ENCODE measurements at regions not wholly inside any gene's neighbourhood (a gene's known extent, or its start where the extent isn't known, plus 50 kb on each side); places are given as distances from the start of the nearest gene placed in this dataset.

DNA sequence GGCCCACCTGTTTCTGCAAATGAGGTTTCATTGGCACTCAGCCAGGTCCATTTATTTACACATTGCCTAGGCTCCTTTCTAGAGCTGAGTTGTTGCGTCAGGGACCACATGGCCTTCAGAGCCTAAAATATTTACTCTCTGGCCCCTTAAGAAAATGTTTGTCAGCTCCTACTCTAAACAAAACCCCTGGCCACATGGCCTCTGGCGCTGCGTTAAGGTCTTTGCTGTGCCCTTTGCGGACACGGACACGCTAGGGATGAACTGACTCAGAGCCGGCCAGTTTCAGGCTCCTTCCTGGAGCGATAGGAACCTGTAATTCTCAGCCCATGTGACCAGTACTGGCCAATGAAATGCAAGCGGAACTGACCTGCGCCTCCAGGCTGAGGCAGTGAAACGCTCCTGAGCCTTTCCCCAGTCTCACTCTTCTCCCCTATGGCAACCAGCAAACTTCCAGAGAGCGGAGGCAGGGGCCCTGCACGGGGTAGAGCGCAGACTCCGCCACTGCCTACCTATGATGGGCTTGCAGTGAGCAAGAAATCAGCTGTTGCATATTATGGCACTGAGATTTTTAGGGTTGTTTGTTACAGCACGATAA lies 160.3 kb downstream of the ETS2 start:
- TF ChIP-seq, protein P1, sequence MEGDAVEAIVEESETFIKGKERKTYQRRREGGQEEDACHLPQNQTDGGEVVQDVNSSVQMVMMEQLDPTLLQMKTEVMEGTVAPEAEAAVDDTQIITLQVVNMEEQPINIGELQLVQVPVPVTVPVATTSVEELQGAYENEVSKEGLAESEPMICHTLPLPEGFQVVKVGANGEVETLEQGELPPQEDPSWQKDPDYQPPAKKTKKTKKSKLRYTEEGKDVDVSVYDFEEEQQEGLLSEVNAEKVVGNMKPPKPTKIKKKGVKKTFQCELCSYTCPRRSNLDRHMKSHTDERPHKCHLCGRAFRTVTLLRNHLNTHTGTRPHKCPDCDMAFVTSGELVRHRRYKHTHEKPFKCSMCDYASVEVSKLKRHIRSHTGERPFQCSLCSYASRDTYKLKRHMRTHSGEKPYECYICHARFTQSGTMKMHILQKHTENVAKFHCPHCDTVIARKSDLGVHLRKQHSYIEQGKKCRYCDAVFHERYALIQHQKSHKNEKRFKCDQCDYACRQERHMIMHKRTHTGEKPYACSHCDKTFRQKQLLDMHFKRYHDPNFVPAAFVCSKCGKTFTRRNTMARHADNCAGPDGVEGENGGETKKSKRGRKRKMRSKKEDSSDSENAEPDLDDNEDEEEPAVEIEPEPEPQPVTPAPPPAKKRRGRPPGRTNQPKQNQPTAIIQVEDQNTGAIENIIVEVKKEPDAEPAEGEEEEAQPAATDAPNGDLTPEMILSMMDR (IDR thresholded peaks at IDR 0.05; ENCODE audit: poor library complexity), result no peak
- no peak for TF ChIP-seq EZH2 (IDR thresholded peaks at IDR 0.05; ENCODE audit: borderline replicate concordance)
